ENCODE measurements at regions not wholly inside any gene's neighbourhood (a gene's known extent, or its start where the extent isn't known, plus 50 kb on each side); places are given as distances from the start of the nearest gene placed in this dataset.

GRCh38 chr11:26248661-26249060 lies 83.3 kb upstream of the ANO3 start:
- H3K4me3 ChIP-seq (ENCODE audit: low read depth, low read length): no peak overlapping the region
- no peak for DNase-seq (ENCODE audit: low read depth)
- TF ChIP-seq CTCF (IDR thresholded peaks at IDR 0.05; ENCODE audit: insufficient read depth, low read depth, low read length, missing control alignments): no peak

GRCh38 chr11:26254378-26254777 lies 77.6 kb upstream of the ANO3 start:
- TF ChIP-seq CTCF (IDR thresholded peaks at IDR 0.05; ENCODE audit: insufficient read depth, low read depth, low read length, missing control alignments): no peak
- H3K4me3 ChIP-seq (ENCODE audit: low read depth, low read length): no peak overlapping the region
- DNase-seq (ENCODE audit: low read depth): no peak

DNA sequence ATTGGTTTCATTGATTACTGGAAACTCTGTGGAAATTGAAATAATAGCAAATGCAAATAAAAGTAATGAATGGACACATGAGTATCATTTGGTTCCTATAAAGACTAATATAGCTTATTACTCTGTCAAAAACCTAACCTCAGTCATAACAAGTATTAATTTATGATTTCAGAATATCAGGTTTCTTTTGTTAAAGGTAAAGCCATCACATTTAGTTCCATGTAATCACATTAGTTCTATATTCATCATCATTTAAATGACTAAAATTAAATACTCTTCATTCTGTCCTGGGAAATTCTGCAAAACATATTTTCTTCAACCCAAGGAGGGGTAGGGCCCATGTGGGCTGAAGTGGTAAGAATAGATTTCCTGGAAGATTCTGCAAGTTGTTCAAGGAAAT lies 68.2 kb upstream of the ANO3 start:
- no peak for DNase-seq (ENCODE audit: low read depth)
- no peak overlapping the region for H3K4me3 ChIP-seq (ENCODE audit: low read depth, low read length)
- TF ChIP-seq CTCF (IDR thresholded peaks at IDR 0.05; ENCODE audit: insufficient read depth, low read depth, low read length, missing control alignments): no peak

- no peak for TF ChIP-seq CTCF (IDR thresholded peaks at IDR 0.05; ENCODE audit: insufficient read depth, low read depth, low read length, missing control alignments)
Measured at GRCh38 chr11:26264266-26264665, 67.7 kb upstream of the ANO3 start.

GRCh38 chr11:26268980-26269660 lies 62.8 kb upstream of the ANO3 start:
- no peak for TF ChIP-seq CTCF (IDR thresholded peaks at IDR 0.05; ENCODE audit: insufficient read depth, low read depth, low read length, missing control alignments)
- no peak overlapping the region for H3K4me3 ChIP-seq (ENCODE audit: low read depth, low read length)
- no peak for DNase-seq (ENCODE audit: low read depth)

More at GRCh38 chr11:26264266-26264665, 67.7 kb upstream of the ANO3 start:
- H3K4me3 ChIP-seq (ENCODE audit: low read depth, low read length): no peak overlapping the region
- DNase-seq (ENCODE audit: low read depth): no peak

DNA sequence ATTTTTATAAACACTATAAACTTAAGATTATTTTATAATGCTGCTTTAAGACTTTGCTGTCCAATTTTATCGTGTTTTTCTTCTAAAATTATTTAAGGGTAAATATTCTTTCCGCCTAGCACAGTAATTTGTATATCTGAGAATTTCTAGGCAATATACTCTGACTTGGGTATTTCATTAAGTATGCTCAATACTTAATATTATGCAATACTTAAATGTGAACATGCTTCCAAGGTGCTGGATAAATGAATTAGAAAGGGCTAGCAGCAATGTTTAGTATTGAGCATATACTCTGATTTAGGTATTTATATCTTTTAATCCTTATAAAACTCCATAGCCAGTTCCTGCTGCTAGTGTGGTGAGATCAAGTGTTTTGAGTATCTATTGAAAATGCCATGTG lies 60.3 kb upstream of the ANO3 start:
- DNase-seq (ENCODE audit: low read depth): no peak
- TF ChIP-seq CTCF (IDR thresholded peaks at IDR 0.05; ENCODE audit: insufficient read depth, low read depth, low read length, missing control alignments): no peak
- no peak overlapping the region for H3K4me3 ChIP-seq (ENCODE audit: low read depth, low read length)

Data from GM12865 (cell line).